Spleen (tissue), 11 donors: ENCODE measurements at regions not wholly inside any gene's neighbourhood (a gene's known extent, or its start where the extent isn't known, plus 50 kb on each side); places are given as distances from the start of the nearest gene placed in this dataset.

Source experiments
- DNase-seq: peaks from one replicate; pipeline ENCODE4 v3.0.0-alpha.2; 2020
- H3K27ac ChIP-seq, 8 donors: fragments of 200-600 bp; sonication (generic) in 7 of 8; 1 replicate in 4 of 8; 2 replicates in 4 of 8; pipeline versions ENCODE4 v1.5.0 to v1.8.0; 2016 to 2021; ENCODE audit warnings: inconsistent platforms in 4 of 8, mild to moderate bottlenecking in 4 of 8, moderate library complexity in 1 of 8
- H3K27me3 ChIP-seq, 7 donors: fragments of 200-600 bp; sonication (generic) in 6 of 7; replicated peaks in 1 of 7; 1 replicate in 4 of 7; 2 replicates in 3 of 7; pipeline versions ENCODE4 v1.5.0 to v1.8.0; 2016 to 2021; ENCODE audit warnings: inconsistent platforms in 3 of 7, mild to moderate bottlenecking in 1 of 7
- H3K36me3 ChIP-seq, 6 donors: fragments of 200-600 bp; sonication (generic) in 5 of 6; 1 replicate in 4 of 6; 2 replicates in 2 of 6; pipeline versions ENCODE4 v1.5.0 to v1.8.0; 2016 to 2021; ENCODE audit warnings: inconsistent platforms in 2 of 6
- H3K4me1 ChIP-seq, 6 donors: fragments of 200-600 bp; sonication (generic) in 5 of 6; 1 replicate in 3 of 6; 2 replicates in 3 of 6; pipeline versions ENCODE4 v1.5.0 to v1.8.0; 2016 to 2021; ENCODE audit warnings: inconsistent platforms in 3 of 6
- H3K4me3 ChIP-seq, 8 donors: fragments of 200-600 bp; sonication (generic) in 7 of 8; 1 replicate in 4 of 8; 2 replicates in 4 of 8; pipeline versions ENCODE4 v1.5.0 to v1.8.0; 2016 to 2021; ENCODE audit warnings: inconsistent platforms in 4 of 8, mild to moderate bottlenecking in 4 of 8, moderate library complexity in 2 of 8
- H3K9me3 ChIP-seq, 8 donors: fragments of 200-600 bp; sonication (generic) in 7 of 8; 1 replicate in 4 of 8; 2 replicates in 4 of 8; pipeline versions ENCODE4 v1.5.0 to v1.8.0; 2016 to 2021; ENCODE audit warnings: inconsistent platforms in 4 of 8
- CTCF ChIP-seq, 11 experiments: fragments of 200-600 bp in 7 of 11; fragments of 450-650 bp in 4 of 11; sonication (generic) in 4 of 11; IDR thresholded peaks in 8 of 11; conservative IDR thresholded peaks in 3 of 11; 1 replicate in 7 of 11; 2 replicates in 4 of 11; pipeline versions ENCODE4 v1.4.0 to v1.8.0; 2016 to 2021; ENCODE audit warnings: antibody characterized with exemption in 11 of 11, inconsistent platforms in 4 of 11, mild to moderate bottlenecking in 1 of 11
- POLR2A ChIP-seq, 3 donors: fragments of 450-650 bp; IDR thresholded peaks; one replicate each; pipeline ENCODE4 v1.5.1; 2017; ENCODE audit warnings: antibody characterized with exemption in 3 of 3, mild to moderate bottlenecking in 1 of 3
- POLR2AphosphoS5 ChIP-seq, 3 donors: sonication (generic); formaldehyde crosslinking; IDR thresholded peaks; one replicate each; pipeline ENCODE4 v1.5.1; 2017; ENCODE audit warnings: antibody characterized with exemption in 3 of 3
- WGBS, 5 donors: extraction: QIAGEN DNeasy Blood & Tissue Kit in 3 of 5; methylation state at CpG; one replicate each; pipeline versions ENCODE4 v1.1.5 to v1.1.7; 2013 to 2018; 5-methylcytosine and 5-hydroxymethylcytosine counted together
- intact Hi-C: fragments of 100-400 bp; cut with DNase I; formaldehyde crosslinking; loops from one replicate; pipeline ENCODE4 v1.15.0; 2023; ENCODE audit warnings: low total_unique reads
- donor health status: healthy with polysubstance abuse.
- donor health status: DM: no; HTN: no; CAD: no; lungs with moderate emphysema.
- donor health status: DM: no; HTN: no; CAD: no.
- donor health status: Bipolar disorder and iron deficiency.
- donor health status: healthy.
- donor health status: DM: no; HTN: no; CAD: no.
- donor health status: DM: yes; HTN: yes; CAD: no.

- Histone ChIP-seq H3K27me3 (peaks cover 0 to 3% (median 0%) of the 10 kb centered on the region in 7 donors), H3K27ac (no peak overlapping the region), H3K36me3 (no peaks in the 10 kb centered on the region), H3K9me3 (peaks cover 0 to 9% (median 6%) of the 10 kb centered on the region in 8 donors), H3K4me1 (peaks cover 0 to 12% (median 4%) of the 10 kb centered on the region in 6 donors), H3K4me3 (no peak overlapping the region)
- DNase-seq: no peak
- TF ChIP-seq POLR2A (IDR thresholded peaks at IDR 0.05) (no peak), CTCF (IDR thresholded peaks at IDR 0.05 in 8 of 11, conservative IDR thresholded peaks at IDR 0.05 in 3 of 11) (no peak)
- intact Hi-C loops: no loop called here
These were observed 67.9 kb downstream of the METRNL start for GRCh38 chr17:83147280-83147679.

GRCh38 chr17:83148317-83149028, 69.1 kb downstream of the METRNL start:
- WGBS, 5 donors: 76 to 88% (median 85%) methylated on average over 15 to 17 of the region's 17 CpGs
- H3K27me3 ChIP-seq: peaks cover 0 to 3% (median 0%) of the 10 kb centered on the region in 7 donors
- H3K9me3 ChIP-seq: no peaks in the 10 kb centered on the region
- DNase-seq: peak; percentile 70
- H3K4me1 ChIP-seq: peaks cover 0 to 24% (median 10%) of the 10 kb centered on the region in 6 donors
- TF ChIP-seq POLR2A (IDR thresholded peaks at IDR 0.05) (no peak), CTCF (IDR thresholded peaks at IDR 0.05 in 8 of 11, conservative IDR thresholded peaks at IDR 0.05 in 3 of 11) (no peak), POLR2AphosphoS5 (IDR thresholded peaks at IDR 0.05) (no peak)
- no peak overlapping the region for H3K4me3 ChIP-seq
- H3K36me3 ChIP-seq: no peaks in the 10 kb centered on the region
- intact Hi-C loops: no loop called here
- no peak overlapping the region for H3K27ac ChIP-seq

GRCh38 chr17:83149029-83149725, 69.8 kb downstream of the METRNL start:
- no peak for TF ChIP-seq CTCF (IDR thresholded peaks at IDR 0.05 in 8 of 11, conservative IDR thresholded peaks at IDR 0.05 in 3 of 11)
- no peak for TF ChIP-seq POLR2A (IDR thresholded peaks at IDR 0.05)
- TF ChIP-seq POLR2AphosphoS5 (IDR thresholded peaks at IDR 0.05): no peak
- WGBS, 5 donors: 86 to 97% (median 92%) methylated on average over 6 to 9 of the region's 9 CpGs
- intact Hi-C loops: no loop called here
- Histone ChIP-seq H3K36me3 (no peaks in the 10 kb centered on the region), H3K27me3 (peaks cover 0 to 3% (median 0%) of the 10 kb centered on the region in 7 donors), H3K4me1 (peaks cover 0 to 31% (median 16%) of the 10 kb centered on the region in 6 donors), H3K9me3 (no peaks in the 10 kb centered on the region), H3K4me3 (no peak overlapping the region), H3K27ac (no peak overlapping the region)
- DNase-seq: peak; percentile 39

- Histone ChIP-seq H3K27ac (no peak overlapping the region), H3K4me1 (peaks cover 0 to 35% (median 16%) of the 10 kb centered on the region in 6 donors), H3K36me3 (no peaks in the 10 kb centered on the region), H3K27me3 (peaks cover 0 to 3% (median 0%) of the 10 kb centered on the region in 7 donors), H3K4me3 (no peak overlapping the region), H3K9me3 (no peaks in the 10 kb centered on the region)
- 86 to 90% (median 88%) methylated on average over 12 to 15 of the region's 15 CpGs for WGBS, 5 donors
- TF ChIP-seq CTCF (IDR thresholded peaks at IDR 0.05 in 8 of 11, conservative IDR thresholded peaks at IDR 0.05 in 3 of 11) (no peak), POLR2AphosphoS5 (IDR thresholded peaks at IDR 0.05) (no peak), POLR2A (IDR thresholded peaks at IDR 0.05) (no peak)
- intact Hi-C loops: no loop called here
- peak; percentile 50 for DNase-seq
These were observed 70.4 kb downstream of the METRNL start for GRCh38 chr17:83149761-83150251.
